HEK293 (cell line): ENCODE measurements at regions not wholly inside any gene's neighbourhood (a gene's known extent, or its start where the extent isn't known, plus 50 kb on each side); places are given as distances from the start of the nearest gene placed in this dataset.

Experiments
- CTCF ChIA-PET: fragments of 350-600 bp; formaldehyde crosslinking; extraction: SDS; loops from one replicate; lab custom pipeline; 2021; ENCODE audit warnings: antibody characterized with exemption; lab: Yijun Ruan, JAX
- POLR2A ChIA-PET: fragments of 300-600 bp; formaldehyde crosslinking; extraction: SDS; loops from one replicate; lab custom pipeline; 2020; ENCODE audit warnings: antibody characterized with exemption, inconsistent platforms; lab: Yijun Ruan, JAX
- H3K27ac ChIP-seq: fragments of 200-500 bp; sonication (Bioruptor generic); 2 replicates; pipeline ENCODE4 v1.5.1; 2014; ENCODE audit warnings: low read depth, low read length, control low read depth, inconsistent platforms; ENCODE audit errors: extremely low read depth
- H3K36me3 ChIP-seq, 2 experiments: fragments of 200-500 bp in 1 of 2; sonication (Bioruptor generic) in 1 of 2; 1 replicate in 1 of 2; 2 replicates in 1 of 2; pipeline ENCODE4 v1.5.1; 2014 to 2017; ENCODE audit warnings: inconsistent platforms in 2 of 2, low read length in 2 of 2; ENCODE audit not compliant: control insufficient read depth in 2 of 2, insufficient read depth in 1 of 2
- H3K4me1 ChIP-seq: fragments of 200-500 bp; sonication (Bioruptor generic); 2 replicates; pipeline ENCODE4 v1.5.1; 2014; ENCODE audit warnings: mild to moderate bottlenecking, low read length, inconsistent platforms; ENCODE audit not compliant: control insufficient read depth, insufficient read depth
- H3K4me3 ChIP-seq: 2 replicates; pipeline ENCODE4 v1.5.1; 2011; ENCODE audit warnings: low read depth, mild to moderate bottlenecking, control low read depth, low read length, moderate library complexity
- H3K9me3 ChIP-seq: fragments of 200-500 bp; sonication (Bioruptor generic); 2 replicates; pipeline ENCODE4 v1.5.1; 2014; ENCODE audit warnings: low read depth, low read length, inconsistent platforms; ENCODE audit not compliant: control insufficient read depth, insufficient read depth
- PATZ1 ChIP-seq: fragments of 450-650 bp; formaldehyde crosslinking; IDR thresholded peaks from 2 replicates; pipeline ENCODE4 v1.5.1; 2016; ENCODE audit warnings: missing biosample characterization, missing genetic modification characterization
- REPIN1 ChIP-seq: fragments of 450-650 bp; formaldehyde crosslinking; IDR thresholded peaks from 2 replicates; pipeline ENCODE4 v1.5.1; 2017; ENCODE audit warnings: missing biosample characterization, missing genetic modification characterization, low read depth
- TRIM28 ChIP-seq: IDR thresholded peaks from 2 replicates; pipeline ENCODE4 v1.6.1; 2011; ENCODE audit warnings: low read length, control low read depth, borderline replicate concordance
- ZBTB49 ChIP-seq: fragments of 450-650 bp; formaldehyde crosslinking; IDR thresholded peaks from 2 replicates; pipeline ENCODE4 v1.5.1; 2016; ENCODE audit warnings: missing biosample characterization, missing genetic modification characterization, low read depth
- ZBTB7A ChIP-seq: fragments of 450-650 bp; formaldehyde crosslinking; IDR thresholded peaks from 2 replicates; pipeline ENCODE4 v1.5.1; 2016; ENCODE audit warnings: low read depth, missing biosample characterization, missing genetic modification characterization
- ZEB2 ChIP-seq: fragments of 450-650 bp; formaldehyde crosslinking; IDR thresholded peaks from 2 replicates; pipeline ENCODE4 v1.5.1; 2016; ENCODE audit warnings: missing biosample characterization, missing genetic modification characterization
- ZFP37 ChIP-seq: fragments of 450-650 bp; formaldehyde crosslinking; IDR thresholded peaks from 2 replicates; pipeline ENCODE4 v1.5.1; 2016; ENCODE audit warnings: missing biosample characterization, missing genetic modification characterization
- ZNF132 ChIP-seq: fragments of 450-650 bp; formaldehyde crosslinking; IDR thresholded peaks from 2 replicates; pipeline ENCODE4 v1.5.1; 2017; ENCODE audit warnings: missing biosample characterization, missing genetic modification characterization, borderline replicate concordance
- ZNF16 ChIP-seq: fragments of 450-650 bp; formaldehyde crosslinking; IDR thresholded peaks from 2 replicates; pipeline ENCODE4 v1.5.1; 2016; ENCODE audit warnings: low read depth, missing biosample characterization, missing genetic modification characterization
- ZNF514 ChIP-seq: fragments of 450-650 bp; formaldehyde crosslinking; IDR thresholded peaks from 2 replicates; pipeline ENCODE4 v1.5.1; 2016; ENCODE audit warnings: missing biosample characterization, missing genetic modification characterization
- ZNF518A ChIP-seq: fragments of 450-650 bp; formaldehyde crosslinking; conservative IDR thresholded peaks from 2 replicates; pipeline ENCODE4 v1.5.1; 2016; ENCODE audit warnings: low read depth, missing biosample characterization, missing genetic modification characterization
- ZNF561 ChIP-seq: fragments of 450-650 bp; IDR thresholded peaks from 2 replicates; pipeline ENCODE4 v1.5.1; 2018; ENCODE audit warnings: missing biosample characterization, missing genetic modification characterization, borderline replicate concordance
- ZNF768 ChIP-seq: fragments of 450-650 bp; formaldehyde crosslinking; IDR thresholded peaks from 2 replicates; pipeline ENCODE4 v1.5.1; 2018; ENCODE audit warnings: missing biosample characterization, mild to moderate bottlenecking, missing genetic modification characterization
- ZNF776 ChIP-seq: fragments of 450-650 bp; formaldehyde crosslinking; IDR thresholded peaks from 2 replicates; pipeline ENCODE4 v1.5.0; 2017; ENCODE audit warnings: missing biosample characterization, missing genetic modification characterization, borderline replicate concordance
- ZNF792 ChIP-seq: fragments of 450-650 bp; formaldehyde crosslinking; IDR thresholded peaks from 2 replicates; pipeline ENCODE4 v1.5.1; 2016; ENCODE audit warnings: missing biosample characterization, missing genetic modification characterization
- ZNF830 ChIP-seq: fragments of 450-650 bp; IDR thresholded peaks from 2 replicates; pipeline ENCODE4 v1.5.0; 2018; ENCODE audit warnings: missing biosample characterization, missing genetic modification characterization, low read depth, mild to moderate bottlenecking, moderate library complexity
- ZNF837 ChIP-seq: fragments of 450-650 bp; formaldehyde crosslinking; IDR thresholded peaks from 2 replicates; pipeline ENCODE4 v1.5.1; 2016; ENCODE audit warnings: missing biosample characterization, missing genetic modification characterization
- ZNF843 ChIP-seq: fragments of 450-650 bp; formaldehyde crosslinking; IDR thresholded peaks from 2 replicates; pipeline ENCODE4 v1.5.1; 2016; ENCODE audit warnings: missing biosample characterization, missing genetic modification characterization

- no peak for TF ChIP-seq ZFP37
- no peak for TF ChIP-seq ZNF776
- no peak for TF ChIP-seq ZBTB7A
- TF ChIP-seq, all 188 proteins: peak for 0
- POLR2A ChIA-PET: no interaction called here
- H3K36me3 ChIP-seq: no peaks in the 10 kb centered on the region
- H3K27ac ChIP-seq: no peak overlapping the region
- H3K4me1 ChIP-seq: no peaks in the 10 kb centered on the region
- no peaks in the 10 kb centered on the region for H3K9me3 ChIP-seq
- H3K4me3 ChIP-seq: no peak overlapping the region
- CTCF ChIA-PET: interaction anchor here (0.7 kb wide), 1 partner anchor 300 kb away, joined by 3 read pairs; no protein-coding TSS in a partner anchor
Measured at GRCh38 chr4:87911252-87911774, 64.2 kb upstream of the SPP1 start.

GRCh38 chr4:87912164-87913004, 63.1 kb upstream of the SPP1 start:
- H3K36me3 ChIP-seq: no peaks in the 10 kb centered on the region
- no peak overlapping the region for H3K27ac ChIP-seq
- ChIA-PET CTCF (interaction anchor here (0.7 to 1.1 kb wide), 2 partner anchors 62 to 299 kb away, joined by 3 to 5 read pairs; no protein-coding TSS in a partner anchor), POLR2A (no interaction called here)
- TF ChIP-seq ZFP37: no peak
- no peak for TF ChIP-seq ZNF843
- TF ChIP-seq ZEB2: no peak
- no peak for TF ChIP-seq ZNF830
- TF ChIP-seq ZNF768 (tag by site-specific recombination): no peak
- no peak for TF ChIP-seq ZNF792 (tag by site-specific recombination)
- TF ChIP-seq REPIN1: no peak
- no peak for TF ChIP-seq ZBTB49 (tag by site-specific recombination)
- no peak for TF ChIP-seq PATZ1 (tag by site-specific recombination)
- no peak for TF ChIP-seq ZNF561 (tag by site-specific recombination)
- no peak for TF ChIP-seq ZNF132
- no peak for TF ChIP-seq ZNF837
- TF ChIP-seq ZNF16 (tag by site-specific recombination): no peak
- no peak for TF ChIP-seq ZNF518A
- TF ChIP-seq TRIM28: no peak
- TF ChIP-seq ZNF514 (tag by site-specific recombination): no peak
- no peaks in the 10 kb centered on the region for H3K4me1 ChIP-seq
- no peak overlapping the region for H3K4me3 ChIP-seq
- no peaks in the 10 kb centered on the region for H3K9me3 ChIP-seq
